ENCODE measurements at regions not wholly inside any gene's neighbourhood (a gene's known extent, or its start where the extent isn't known, plus 50 kb on each side); places are given as distances from the start of the nearest gene placed in this dataset.
A peak's percentile ranks its signal among the peaks of the same experiment; 100 is the strongest.

DNA sequence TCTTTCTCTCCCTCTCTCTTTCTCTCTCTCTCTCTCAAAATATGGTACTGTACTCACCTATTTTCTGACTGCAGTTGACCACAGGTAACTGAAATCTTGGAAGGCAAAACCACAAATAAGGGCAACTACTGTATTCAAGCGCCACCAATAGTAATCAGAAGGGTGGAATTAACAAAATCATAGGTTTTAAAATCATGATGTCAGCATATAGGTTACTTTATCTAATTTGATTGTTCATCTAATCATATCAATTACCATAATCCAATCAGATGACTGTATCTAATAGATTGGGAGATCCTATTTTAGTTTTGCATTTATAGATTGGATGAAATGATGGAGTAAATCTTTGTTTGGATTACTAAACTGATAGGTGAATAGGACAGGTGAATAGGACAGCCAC, 155.8 kb upstream of the KITLG start:
- DNase-seq (ENCODE audit: low spot score): no peak

DNA sequence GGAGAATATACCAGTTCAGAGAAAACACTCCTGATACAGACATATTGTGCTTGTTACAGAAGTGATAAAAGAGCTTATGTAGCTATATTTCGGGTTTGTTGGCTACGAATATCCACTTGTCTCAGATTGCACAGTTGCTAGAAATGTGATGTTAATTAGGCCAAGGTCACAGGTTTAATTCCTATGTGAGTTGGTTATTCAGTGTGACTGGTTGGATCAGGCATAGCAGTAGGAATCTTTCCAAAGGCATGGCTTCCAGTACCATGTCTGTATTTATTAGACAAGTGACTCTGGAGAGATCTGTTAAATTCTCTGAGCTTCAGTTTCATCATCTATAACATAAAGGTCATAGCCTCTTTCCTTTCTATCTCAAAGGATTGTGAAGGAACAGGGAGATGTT, 152.7 kb upstream of the KITLG start:
- no peak overlapping the region for H3K4me3 ChIP-seq (ENCODE audit: severe bottlenecking)
- DNase-seq (ENCODE audit: low spot score): no peak
- no peaks in the 10 kb centered on the region for H3K9me3 ChIP-seq (ENCODE audit: severe bottlenecking)
- no peaks in the 10 kb centered on the region for H3K36me3 ChIP-seq (ENCODE audit: low read depth)
- no peak for ATAC-seq (ENCODE audit: low read depth)
- no peaks in the 10 kb centered on the region for H3K4me1 ChIP-seq (ENCODE audit: insufficient read depth, poor library complexity, severe bottlenecking)
- no peaks in the 10 kb centered on the region for H3K27me3 ChIP-seq (ENCODE audit: insufficient read depth, poor library complexity, severe bottlenecking)
- TF ChIP-seq CTCF (IDR thresholded peaks at IDR 0.05; ENCODE audit: poor library complexity, severe bottlenecking): no peak
- H3K27ac ChIP-seq (ENCODE audit: poor library complexity, severe bottlenecking): no peak overlapping the region

More for the DNA sequence above, 155.8 kb upstream of the KITLG start:
- H3K27me3 ChIP-seq (ENCODE audit: insufficient read depth, poor library complexity, severe bottlenecking): no peaks in the 10 kb centered on the region
- H3K36me3 ChIP-seq (ENCODE audit: low read depth): no peaks in the 10 kb centered on the region
- no peak overlapping the region for H3K27ac ChIP-seq (ENCODE audit: poor library complexity, severe bottlenecking)
- no peaks in the 10 kb centered on the region for H3K9me3 ChIP-seq (ENCODE audit: severe bottlenecking)
- no peak for ATAC-seq (ENCODE audit: low read depth)
- no peak overlapping the region for H3K4me3 ChIP-seq (ENCODE audit: severe bottlenecking)
- H3K4me1 ChIP-seq (ENCODE audit: insufficient read depth, poor library complexity, severe bottlenecking): no peaks in the 10 kb centered on the region
- TF ChIP-seq CTCF (IDR thresholded peaks at IDR 0.05; ENCODE audit: poor library complexity, severe bottlenecking): no peak

DNA sequence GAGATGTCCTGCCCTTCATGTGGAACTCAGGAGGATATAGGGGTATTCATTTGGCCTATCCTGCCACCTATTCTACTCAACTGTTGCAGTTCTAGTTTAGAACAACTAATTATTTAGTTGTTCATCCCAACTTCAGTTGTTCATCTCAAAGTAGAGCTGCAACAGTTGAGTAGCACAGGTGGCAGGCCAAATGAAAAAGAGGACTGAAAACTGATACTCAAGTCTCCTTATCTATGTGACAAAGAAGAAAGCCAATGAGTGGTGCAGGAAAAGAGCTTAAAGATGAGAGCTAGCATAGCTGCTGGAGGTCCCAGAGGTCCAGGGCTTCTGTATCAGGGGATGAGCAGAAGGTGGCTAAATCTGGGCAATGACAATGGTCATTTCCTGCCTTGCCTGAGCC, 148.9 kb upstream of the KITLG start:
- Histone ChIP-seq H3K36me3 (ENCODE audit: low read depth) (no peaks in the 10 kb centered on the region), H3K4me1 (ENCODE audit: insufficient read depth, poor library complexity, severe bottlenecking) (peaks cover 14% of the 10 kb centered on the region), H3K9me3 (ENCODE audit: severe bottlenecking) (no peaks in the 10 kb centered on the region), H3K27ac (ENCODE audit: poor library complexity, severe bottlenecking) (no peak overlapping the region), H3K4me3 (ENCODE audit: severe bottlenecking) (no peak overlapping the region), H3K27me3 (ENCODE audit: insufficient read depth, poor library complexity, severe bottlenecking) (no peaks in the 10 kb centered on the region)
- ATAC-seq (ENCODE audit: low read depth): no peak
- no peak for DNase-seq (ENCODE audit: low spot score)
- TF ChIP-seq CTCF (IDR thresholded peaks at IDR 0.05; ENCODE audit: poor library complexity, severe bottlenecking): no peak

- no peak for DNase-seq (ENCODE audit: low spot score)
- H3K36me3 ChIP-seq (ENCODE audit: low read depth): no peaks in the 10 kb centered on the region
- no peaks in the 10 kb centered on the region for H3K9me3 ChIP-seq (ENCODE audit: severe bottlenecking)
- peak; percentile 74 for ATAC-seq (ENCODE audit: low read depth)
- no peaks in the 10 kb centered on the region for H3K27me3 ChIP-seq (ENCODE audit: insufficient read depth, poor library complexity, severe bottlenecking)
- no peak overlapping the region for H3K4me3 ChIP-seq (ENCODE audit: severe bottlenecking)
- H3K4me1 ChIP-seq (ENCODE audit: insufficient read depth, poor library complexity, severe bottlenecking): peaks cover 23% of the 10 kb centered on the region
- H3K27ac ChIP-seq (ENCODE audit: poor library complexity, severe bottlenecking): peak overlapping the region; percentile 1
- no peak for TF ChIP-seq CTCF (IDR thresholded peaks at IDR 0.05; ENCODE audit: poor library complexity, severe bottlenecking)
Measured at GRCh38 chr12:88726806-88727720, 146.8 kb upstream of the KITLG start.

DNA sequence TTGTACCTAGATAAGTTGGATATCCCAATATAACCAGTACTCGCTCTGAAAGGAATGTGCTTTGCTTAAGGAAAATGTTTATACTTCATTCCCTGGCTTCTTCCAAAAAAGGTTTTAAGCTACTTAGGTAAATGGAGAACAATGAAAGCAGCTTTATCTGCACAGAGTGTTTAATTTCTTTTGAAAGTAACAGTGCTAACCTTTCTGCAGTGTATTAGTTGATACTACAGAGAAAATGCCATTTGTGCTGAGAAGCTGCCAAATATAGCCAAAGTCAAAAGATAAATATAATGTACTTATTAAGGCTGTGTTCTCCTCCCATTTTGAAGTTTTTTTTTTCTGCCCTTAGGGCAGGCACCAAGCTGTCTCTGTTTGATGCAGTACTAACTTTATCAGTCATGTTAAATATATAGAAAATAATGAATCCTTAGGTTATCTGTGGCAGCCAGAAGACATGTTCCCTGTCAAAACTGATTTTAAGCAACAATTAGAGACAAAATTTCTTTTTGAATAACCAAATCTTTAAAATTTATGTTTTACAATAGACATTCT, 145.4 kb upstream of the KITLG start:
- Histone ChIP-seq H3K27ac (ENCODE audit: poor library complexity, severe bottlenecking) (no peak overlapping the region), H3K4me1 (ENCODE audit: insufficient read depth, poor library complexity, severe bottlenecking) (peaks cover 27% of the 10 kb centered on the region), H3K27me3 (ENCODE audit: insufficient read depth, poor library complexity, severe bottlenecking) (no peaks in the 10 kb centered on the region), H3K9me3 (ENCODE audit: severe bottlenecking) (no peaks in the 10 kb centered on the region), H3K4me3 (ENCODE audit: severe bottlenecking) (no peak overlapping the region), H3K36me3 (ENCODE audit: low read depth) (no peaks in the 10 kb centered on the region)
- ATAC-seq (ENCODE audit: low read depth): no peak
- no peak for DNase-seq (ENCODE audit: low spot score)
- TF ChIP-seq CTCF (IDR thresholded peaks at IDR 0.05; ENCODE audit: poor library complexity, severe bottlenecking): no peak
